Left ventricle myocardium superior (tissue), 1 donor: ENCODE measurements at regions not wholly inside any gene's neighbourhood (a gene's known extent, or its start where the extent isn't known, plus 50 kb on each side); places are given as distances from the start of the nearest gene placed in this dataset.
"Not testable (repeated sequence)": the region's sequence is repeated elsewhere in the genome, so short reads cannot be mapped to it uniquely, and the experiment has no call there.

Experiments used
- ATAC-seq: fragments of 200-7000 bp; cut with Tn5 transposase; one replicate; pipeline ENCODE4 v1.9.1; 2020; ENCODE audit warnings: mild to moderate bottlenecking, moderate library complexity
- DNase-seq: peaks from one replicate; pipeline ENCODE4 v3.0.0-alpha.2; 2020
- intact Hi-C: fragments of 100-400 bp; cut with micrococcal nuclease; formaldehyde crosslinking; loops from one replicate; pipeline ENCODE4 v1.11.0; 2022
- donor health status: DM: no; HTN: yes; CAD: no; lungs with severe emphysema.

- DNase-seq (no peak), ATAC-seq (no peak)
- intact Hi-C loops: no loop called here
Observed at GRCh38 chr13:105878119-105878700, 657.3 kb downstream of the EFNB2 start.

- ATAC-seq: no peak
Observed at GRCh38 chr13:105874814-105875213, 660.6 kb downstream of the EFNB2 start.

GRCh38 chr13:105871768-105872167, 663.7 kb downstream of the EFNB2 start:
- intact Hi-C loops: no loop called here
- DNase-seq: no peak
- no peak for ATAC-seq

More at GRCh38 chr13:105874814-105875213, 660.6 kb downstream of the EFNB2 start:
- no peak for DNase-seq
- intact Hi-C loops: no loop called here

GRCh38 chr13:105871326-105871725, 664.1 kb downstream of the EFNB2 start:
- intact Hi-C loops: no loop called here
- DNase-seq: no peak
- ATAC-seq: no peak

GRCh38 chr13:105863300-105863920, 672.1 kb downstream of the EFNB2 start:
- DNase-seq: no peak
- intact Hi-C loops: no loop called here
- no peak for ATAC-seq

- intact Hi-C loops: no loop called here
- no peak for DNase-seq
- ATAC-seq: no peak
Observed at GRCh38 chr13:105848494-105848893, 687.0 kb downstream of the EFNB2 start.

- intact Hi-C loops: no loop called here
- ATAC-seq: no peak
- DNase-seq: no peak
Observed at GRCh38 chr13:105847527-105848291, 687.8 kb downstream of the EFNB2 start.

GRCh38 chr13:105846923-105847322, 688.5 kb downstream of the EFNB2 start:
- intact Hi-C loops: no loop called here
- DNase-seq (no peak), ATAC-seq (no peak)

GRCh38 chr13:105841286-105841685, 694.2 kb downstream of the EFNB2 start:
- ATAC-seq: no peak
- no peak for DNase-seq
- intact Hi-C loops: no loop called here

- no peak for DNase-seq
- intact Hi-C loops: no loop called here
- no peak for ATAC-seq
Observed at GRCh38 chr13:105838231-105838630, 697.2 kb downstream of the EFNB2 start.

GRCh38 chr13:105837295-105837694, 698.2 kb downstream of the EFNB2 start:
- DNase-seq, intact Hi-C loops, ATAC-seq: not testable (repeated sequence)

GRCh38 chr13:105830821-105831220, 704.6 kb downstream of the EFNB2 start:
- ATAC-seq: no peak
- DNase-seq: no peak
- intact Hi-C loops: no loop called here

GRCh38 chr13:105827111-105827809, 708.2 kb downstream of the EFNB2 start:
- intact Hi-C loops: no loop called here
- ATAC-seq: no peak
- no peak for DNase-seq

- ATAC-seq: no peak
- intact Hi-C loops: no loop called here
Observed at GRCh38 chr13:105825071-105825470, 710.4 kb downstream of the EFNB2 start.

GRCh38 chr13:105821337-105821736, 714.1 kb downstream of the EFNB2 start:
- no peak for ATAC-seq
- DNase-seq: no peak
- intact Hi-C loops: no loop called here

More at GRCh38 chr13:105825071-105825470, 710.4 kb downstream of the EFNB2 start:
- no peak for DNase-seq

- ATAC-seq: no peak
- intact Hi-C loops: no loop called here
- DNase-seq: no peak
Observed at GRCh38 chr13:105820415-105820814, 715.0 kb downstream of the EFNB2 start.

GRCh38 chr13:105817498-105817897, 718.0 kb downstream of the EFNB2 start:
- intact Hi-C loops: no loop called here
- ATAC-seq (no peak), DNase-seq (no peak)

GRCh38 chr13:105816994-105817393, 718.5 kb downstream of the EFNB2 start:
- DNase-seq: no peak
- ATAC-seq: no peak
- intact Hi-C loops: no loop called here

GRCh38 chr13:105814902-105815250, 720.6 kb downstream of the EFNB2 start:
- ATAC-seq: no peak
- DNase-seq: no peak
- intact Hi-C loops: no loop called here
